Peyer's patch (tissue), 4 donors: ENCODE measurements at regions not wholly inside any gene's neighbourhood (a gene's known extent, or its start where the extent isn't known, plus 50 kb on each side); places are given as distances from the start of the nearest gene placed in this dataset.

Experiments used
- POLR2A ChIP-seq, 2 donors: fragments of 450-650 bp; IDR thresholded peaks; one replicate each; pipeline ENCODE4 v1.5.1; 2017; ENCODE audit warnings: antibody characterized with exemption in 2 of 2, mild to moderate bottlenecking in 2 of 2, moderate library complexity in 2 of 2
- TF ChIP-seq, protein P1 (sequence below), 6 experiments: fragments of 450-650 bp in 4 of 6; fragments of 200-600 bp in 2 of 6; sonication (generic) in 1 of 6; IDR thresholded peaks; one replicate each; pipeline ENCODE4 v1.5.1; 2017 to 2019; ENCODE audit warnings: antibody characterized with exemption in 6 of 6, mild to moderate bottlenecking in 3 of 6, moderate library complexity in 1 of 6

DNA sequence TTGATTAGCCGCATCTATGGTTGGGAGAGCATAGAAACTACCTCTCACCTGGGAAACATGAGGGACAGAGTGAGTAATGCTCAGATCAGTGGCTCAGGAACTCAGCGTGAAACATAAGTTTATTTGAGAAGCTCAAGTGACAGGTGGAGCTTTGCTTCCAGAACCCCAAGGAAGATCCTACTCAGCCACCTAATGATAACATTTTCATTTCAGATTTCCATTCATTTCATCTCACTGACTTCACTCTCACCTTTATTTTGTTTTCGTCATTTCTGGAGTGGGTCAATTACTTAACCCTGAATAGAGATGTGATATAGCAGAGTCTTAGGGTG, 145.5 kb upstream of the DUSP10 start:
- TF ChIP-seq, protein P1, sequence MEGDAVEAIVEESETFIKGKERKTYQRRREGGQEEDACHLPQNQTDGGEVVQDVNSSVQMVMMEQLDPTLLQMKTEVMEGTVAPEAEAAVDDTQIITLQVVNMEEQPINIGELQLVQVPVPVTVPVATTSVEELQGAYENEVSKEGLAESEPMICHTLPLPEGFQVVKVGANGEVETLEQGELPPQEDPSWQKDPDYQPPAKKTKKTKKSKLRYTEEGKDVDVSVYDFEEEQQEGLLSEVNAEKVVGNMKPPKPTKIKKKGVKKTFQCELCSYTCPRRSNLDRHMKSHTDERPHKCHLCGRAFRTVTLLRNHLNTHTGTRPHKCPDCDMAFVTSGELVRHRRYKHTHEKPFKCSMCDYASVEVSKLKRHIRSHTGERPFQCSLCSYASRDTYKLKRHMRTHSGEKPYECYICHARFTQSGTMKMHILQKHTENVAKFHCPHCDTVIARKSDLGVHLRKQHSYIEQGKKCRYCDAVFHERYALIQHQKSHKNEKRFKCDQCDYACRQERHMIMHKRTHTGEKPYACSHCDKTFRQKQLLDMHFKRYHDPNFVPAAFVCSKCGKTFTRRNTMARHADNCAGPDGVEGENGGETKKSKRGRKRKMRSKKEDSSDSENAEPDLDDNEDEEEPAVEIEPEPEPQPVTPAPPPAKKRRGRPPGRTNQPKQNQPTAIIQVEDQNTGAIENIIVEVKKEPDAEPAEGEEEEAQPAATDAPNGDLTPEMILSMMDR (IDR thresholded peaks at IDR 0.05) = no peak
- no peak for TF ChIP-seq POLR2A (IDR thresholded peaks at IDR 0.05)
